ENCODE measurements at regions not wholly inside any gene's neighbourhood (a gene's known extent, or its start where the extent isn't known, plus 50 kb on each side); places are given as distances from the start of the nearest gene placed in this dataset.

DNA sequence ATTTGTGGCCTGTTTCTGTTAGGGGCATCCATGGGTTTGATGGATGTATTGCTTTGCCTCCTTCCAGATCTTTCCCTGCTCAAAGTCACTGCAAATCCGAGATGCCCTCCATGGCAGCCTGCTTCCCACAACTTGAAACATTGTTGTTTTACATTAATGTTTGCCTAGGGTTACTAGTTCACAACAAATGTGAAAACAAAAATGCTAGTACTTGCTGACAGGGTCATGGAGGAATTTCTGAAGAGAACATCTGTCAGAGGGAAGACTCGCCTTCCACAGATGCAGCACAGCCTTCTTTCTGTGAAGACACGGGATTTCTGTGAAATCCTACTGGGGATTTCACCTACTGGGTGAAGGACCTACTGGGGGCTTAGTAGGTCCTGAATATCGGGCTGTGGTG is 260.0 kb upstream of the FN1 start:
- peak; percentile 52; the same call in 1 of the 2 replicates for TF ChIP-seq ZMYM4 (CRISPR knock-in tag; IDR thresholded peaks at IDR 0.05)
- TF ChIP-seq, protein P1, sequence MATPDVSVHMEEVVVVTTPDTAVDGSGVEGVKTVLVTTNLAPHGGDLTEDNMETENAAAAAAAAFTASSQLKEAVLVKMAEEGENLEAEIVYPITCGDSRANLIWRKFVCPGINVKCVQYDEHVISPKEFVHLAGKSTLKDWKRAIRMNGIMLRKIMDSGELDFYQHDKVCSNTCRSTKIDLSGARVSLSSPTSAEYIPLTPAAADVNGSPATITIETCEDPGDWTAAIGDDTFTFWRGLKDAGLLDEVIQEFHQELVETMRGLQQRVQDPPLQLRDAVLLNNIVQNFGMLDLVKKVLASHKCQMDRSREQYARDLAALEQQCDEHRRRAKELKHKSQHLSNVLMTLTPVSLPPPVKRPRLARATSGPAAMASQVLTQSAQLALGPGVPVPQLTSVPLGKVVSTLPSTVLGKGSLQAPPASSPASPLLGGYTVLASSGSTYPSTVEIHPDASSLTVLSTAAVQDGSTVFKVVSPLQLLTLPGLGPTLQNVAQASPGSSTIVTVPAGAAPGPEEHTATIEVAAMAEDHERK (CRISPR knock-in tag; IDR thresholded peaks at IDR 0.05; ENCODE audit: low read depth), result no peak
- no peak overlapping the region for H3K4me2 ChIP-seq (ENCODE audit: low read depth, low read length)
- ATAC-seq (no peak), FAIRE-seq (no peak), DNase-seq (ENCODE audit: low spot score) (no peak)
- peaks cover 14% of the 10 kb centered on the region; the same call in 1 of the 2 replicates for H3K9me3 ChIP-seq (ENCODE audit: low read length)
- H2AFZ ChIP-seq (ENCODE audit: low read length), result no peak overlapping the region
- H3K4me3 ChIP-seq (replicated peaks in 1 of 3; ENCODE audit: insufficient read depth in 1 of 3, low read depth in 2 of 3, low read length in 3 of 3), result no peak overlapping the region
- in situ Hi-C loops (cut with HindIII; ENCODE audit: extremely low pct_ligation_motif_present, low pct_unique_long_range_greater_than_20kb) (no loop called here), intact Hi-C loops (cut with micrococcal nuclease; ENCODE audit: unreplicated experiment) (no loop called here)
- H3K27ac ChIP-seq (ENCODE audit: extremely low read length, insufficient read depth, low read length), result no peak overlapping the region
- no peaks in the 10 kb centered on the region for H3K27me3 ChIP-seq (ENCODE audit: control insufficient read depth in 1 of 2, insufficient read depth in 2 of 2, low read length in 2 of 2)
- H3K9ac ChIP-seq (ENCODE audit: insufficient read depth, low read depth, low read length), result no peak overlapping the region
- H4K20me1 ChIP-seq (ENCODE audit: insufficient read depth, low read length), result no peaks in the 10 kb centered on the region
- H3K79me2 ChIP-seq (ENCODE audit: insufficient read depth, low read length), result no peaks in the 10 kb centered on the region
- POLR2A ChIA-PET, result no interaction called here
- 97% methylated on average over 4 of the region's 4 CpGs for WGBS (ENCODE audit: low lambda C conversion rate)
- CTCF ChIA-PET (ENCODE audit: low intra/inter-chr PET ratio, low total read pairs), result no interaction called here
- BruUV-seq (replicated peaks), result no TSS peak
- H3K4me1 ChIP-seq (ENCODE audit: insufficient read depth, low read length), result peaks cover 68% of the 10 kb centered on the region
- no peaks in the 10 kb centered on the region for H3K36me3 ChIP-seq (replicated peaks in 1 of 2; ENCODE audit: control insufficient read depth in 1 of 2, insufficient read depth in 2 of 2, low read length in 2 of 2)

DNA sequence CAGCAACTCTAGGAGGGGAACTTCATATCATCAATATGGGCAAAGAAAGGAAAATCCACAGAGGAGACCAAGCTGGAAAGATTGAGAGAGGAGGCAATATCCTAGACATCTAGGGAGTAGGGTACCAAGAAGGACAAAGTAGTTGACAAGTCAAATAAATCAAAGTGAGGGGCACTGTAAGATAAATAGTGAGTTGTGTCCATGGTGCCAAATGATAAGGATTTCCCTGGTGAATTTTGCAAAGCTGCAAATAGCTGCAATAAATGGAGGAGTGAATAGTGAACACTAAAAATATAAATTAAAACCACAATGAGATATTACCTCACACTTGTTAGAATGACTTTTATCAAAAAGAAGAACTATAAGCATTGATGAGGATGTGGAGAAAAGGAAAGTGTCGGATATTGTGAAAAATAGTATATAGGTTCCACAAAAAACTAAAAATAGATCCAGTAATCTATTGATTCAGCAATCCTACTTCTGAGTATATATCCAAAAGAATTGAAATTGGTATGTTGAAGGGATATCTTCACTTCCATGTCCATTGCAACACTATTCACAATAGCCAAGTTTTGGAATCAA is 258.2 kb upstream of the FN1 start:
- peak overlapping the region; percentile 43 for H3K4me2 ChIP-seq (ENCODE audit: low read depth, low read length)
- H3K4me3 ChIP-seq (replicated peaks in 1 of 3; ENCODE audit: insufficient read depth in 1 of 3, low read depth in 2 of 3, low read length in 3 of 3), result no peak overlapping the region
- BruUV-seq (replicated peaks), result no TSS peak
- H3K36me3 ChIP-seq (replicated peaks in 1 of 2; ENCODE audit: control insufficient read depth in 1 of 2, insufficient read depth in 2 of 2, low read length in 2 of 2), result no peaks in the 10 kb centered on the region
- no peaks in the 10 kb centered on the region for H4K20me1 ChIP-seq (ENCODE audit: insufficient read depth, low read length)
- FAIRE-seq (no peak), DNase-seq (ENCODE audit: low spot score) (no peak), ATAC-seq (no peak)
- ChIA-PET CTCF (ENCODE audit: low intra/inter-chr PET ratio, low total read pairs) (no interaction called here), POLR2A (interaction anchor here (0.6 to 3.5 kb wide), 20 partner anchors 9 to 382 kb away, joined by 3 to 62 read pairs (median 8); partner anchors contain the start of gene ATIC)
- peaks cover 14% of the 10 kb centered on the region; the same call in 1 of the 2 replicates for H3K9me3 ChIP-seq (ENCODE audit: low read length)
- intact Hi-C loops (cut with micrococcal nuclease; ENCODE audit: unreplicated experiment) (loop anchor here (1.0 to 5.0 kb wide), 4 partner anchors 13 to 100 kb away; no protein-coding TSS in a partner anchor), in situ Hi-C loops (cut with HindIII; ENCODE audit: extremely low pct_ligation_motif_present, low pct_unique_long_range_greater_than_20kb) (no loop called here)
- H3K4me1 ChIP-seq (ENCODE audit: insufficient read depth, low read length), result peaks cover 51% of the 10 kb centered on the region
- no peak overlapping the region for H2AFZ ChIP-seq (ENCODE audit: low read length)
- H3K27me3 ChIP-seq (ENCODE audit: control insufficient read depth in 1 of 2, insufficient read depth in 2 of 2, low read length in 2 of 2), result no peaks in the 10 kb centered on the region
- H3K79me2 ChIP-seq (ENCODE audit: insufficient read depth, low read length), result no peaks in the 10 kb centered on the region
- H3K27ac ChIP-seq (ENCODE audit: extremely low read length, insufficient read depth, low read length), result peak overlapping the region; percentile 80
- peak overlapping the region; percentile 69 for H3K9ac ChIP-seq (ENCODE audit: insufficient read depth, low read depth, low read length)
- WGBS (ENCODE audit: low lambda C conversion rate), result 98% methylated on average over 1 of the region's 1 CpG
- TF ChIP-seq ZNF296 (CRISPR knock-in tag; conservative IDR thresholded peaks at IDR 0.05) (no peak), ATF1 (CRISPR knock-in tag; IDR thresholded peaks at IDR 0.05) (no peak), ZSCAN20 (CRISPR knock-in tag; IDR thresholded peaks at IDR 0.05; ENCODE audit: borderline replicate concordance) (no peak), SIN3A (IDR thresholded peaks at IDR 0.05; ENCODE audit: borderline replicate concordance, low read depth, low read length) (no peak), ETV5 (CRISPR knock-in tag; IDR thresholded peaks at IDR 0.05; ENCODE audit: borderline replicate concordance) (no peak), PAX8 (CRISPR knock-in tag; IDR thresholded peaks at IDR 0.05; ENCODE audit: borderline replicate concordance) (no peak), TOE1 (CRISPR knock-in tag; IDR thresholded peaks at IDR 0.05) (no peak), ZSCAN30 (CRISPR knock-in tag; IDR thresholded peaks at IDR 0.05) (0 out of 2 replicates have a peak, but pooled peaks have one; percentile 17), GFI1 (CRISPR knock-in tag; IDR thresholded peaks at IDR 0.05; ENCODE audit: borderline replicate concordance) (peak; percentile 38; the same call in 1 of the 2 replicates), MTF1 (CRISPR knock-in tag; IDR thresholded peaks at IDR 0.05) (no peak)
- TF ChIP-seq, protein P2, sequence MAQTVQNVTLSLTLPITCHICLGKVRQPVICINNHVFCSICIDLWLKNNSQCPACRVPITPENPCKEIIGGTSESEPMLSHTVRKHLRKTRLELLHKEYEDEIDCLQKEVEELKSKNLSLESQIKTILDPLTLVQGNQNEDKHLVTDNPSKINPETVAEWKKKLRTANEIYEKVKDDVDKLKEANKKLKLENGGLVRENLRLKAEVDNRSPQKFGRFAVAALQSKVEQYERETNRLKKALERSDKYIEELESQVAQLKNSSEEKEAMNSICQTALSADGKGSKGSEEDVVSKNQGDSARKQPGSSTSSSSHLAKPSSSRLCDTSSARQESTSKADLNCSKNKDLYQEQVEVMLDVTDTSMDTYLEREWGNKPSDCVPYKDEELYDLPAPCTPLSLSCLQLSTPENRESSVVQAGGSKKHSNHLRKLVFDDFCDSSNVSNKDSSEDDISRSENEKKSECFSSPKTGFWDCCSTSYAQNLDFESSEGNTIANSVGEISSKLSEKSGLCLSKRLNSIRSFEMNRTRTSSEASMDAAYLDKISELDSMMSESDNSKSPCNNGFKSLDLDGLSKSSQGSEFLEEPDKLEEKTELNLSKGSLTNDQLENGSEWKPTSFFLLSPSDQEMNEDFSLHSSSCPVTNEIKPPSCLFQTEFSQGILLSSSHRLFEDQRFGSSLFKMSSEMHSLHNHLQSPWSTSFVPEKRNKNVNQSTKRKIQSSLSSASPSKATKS (CRISPR knock-in tag; IDR thresholded peaks at IDR 0.05), result peak; percentile 73; the same call in 1 of the 2 replicates
- TF ChIP-seq, protein P3, sequence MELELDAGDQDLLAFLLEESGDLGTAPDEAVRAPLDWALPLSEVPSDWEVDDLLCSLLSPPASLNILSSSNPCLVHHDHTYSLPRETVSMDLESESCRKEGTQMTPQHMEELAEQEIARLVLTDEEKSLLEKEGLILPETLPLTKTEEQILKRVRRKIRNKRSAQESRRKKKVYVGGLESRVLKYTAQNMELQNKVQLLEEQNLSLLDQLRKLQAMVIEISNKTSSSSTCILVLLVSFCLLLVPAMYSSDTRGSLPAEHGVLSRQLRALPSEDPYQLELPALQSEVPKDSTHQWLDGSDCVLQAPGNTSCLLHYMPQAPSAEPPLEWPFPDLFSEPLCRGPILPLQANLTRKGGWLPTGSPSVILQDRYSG (CRISPR knock-in tag; IDR thresholded peaks at IDR 0.05), result no peak

Measured in HepG2 (cell line).